HG02610 (cell line): ENCODE measurements at regions not wholly inside any gene's neighbourhood (a gene's known extent, or its start where the extent isn't known, plus 50 kb on each side); places are given as distances from the start of the nearest gene placed in this dataset.
"Not testable (repeated sequence)": the region's sequence is repeated elsewhere in the genome, so short reads cannot be mapped to it uniquely, and the experiment has no call there.

Source experiments
- ATAC-seq: cut with Tn5 transposase; IDR thresholded peaks from one replicate; pipeline ENCODE4 v1.9.1; 2021; ENCODE audit warnings: mild to moderate bottlenecking, moderate library complexity; ENCODE audit not compliant: unreplicated experiment

- ATAC-seq, result no peak
Observed at GRCh38 chr6:4658486-4658885, 117.7 kb upstream of the CDYL start.

- ATAC-seq, result no peak
Observed at GRCh38 chr6:4656106-4656505, 120.1 kb upstream of the CDYL start.

- ATAC-seq, result no peak
Observed at GRCh38 chr6:4655196-4656025, 120.8 kb upstream of the CDYL start.

- ATAC-seq, result no peak
Observed at GRCh38 chr6:4653141-4653540, 123.1 kb upstream of the CDYL start.

GRCh38 chr6:4651831-4652467 is 124.3 kb upstream of the CDYL start:
- ATAC-seq, result no peak

- no peak for ATAC-seq
Observed at GRCh38 chr6:4649728-4650127, 126.5 kb upstream of the CDYL start.

GRCh38 chr6:4647414-4648365 is 128.5 kb upstream of the CDYL start:
- ATAC-seq, result no peak

- ATAC-seq, result no peak
Observed at GRCh38 chr6:4645713-4646360, 130.4 kb upstream of the CDYL start.

- ATAC-seq, result no peak
Observed at GRCh38 chr6:4644996-4645395, 131.2 kb upstream of the CDYL start.

- no peak for ATAC-seq
Observed at GRCh38 chr6:4641461-4641860, 134.7 kb upstream of the CDYL start.

- ATAC-seq, result no peak
Observed at GRCh38 chr6:4640139-4640538, 136.1 kb upstream of the CDYL start.

- no peak for ATAC-seq
Observed at GRCh38 chr6:4638641-4639040, 137.6 kb upstream of the CDYL start.

GRCh38 chr6:4637691-4638433 is 138.3 kb upstream of the CDYL start:
- ATAC-seq, result peak; percentile 98

GRCh38 chr6:4636881-4637224 is 139.4 kb upstream of the CDYL start:
- no peak for ATAC-seq

GRCh38 chr6:4636191-4636880 is 139.9 kb upstream of the CDYL start:
- ATAC-seq, result no peak

- no peak for ATAC-seq
Observed at GRCh38 chr6:4635666-4636065, 140.5 kb upstream of the CDYL start.

- no peak for ATAC-seq
Observed at GRCh38 chr6:4632421-4632820, 143.8 kb upstream of the CDYL start.

GRCh38 chr6:4629789-4630188 is 146.4 kb upstream of the CDYL start:
- ATAC-seq, result not testable (repeated sequence)

- no peak for ATAC-seq
Observed at GRCh38 chr6:4625557-4625956, 150.6 kb upstream of the CDYL start.

GRCh38 chr6:4624726-4625125 is 151.5 kb upstream of the CDYL start:
- no peak for ATAC-seq
